Colonic mucosa (tissue), 4 donors: ENCODE measurements at regions not wholly inside any gene's neighbourhood (a gene's known extent, or its start where the extent isn't known, plus 50 kb on each side); places are given as distances from the start of the nearest gene placed in this dataset.
"Not testable (repeated sequence)": the region's sequence is repeated elsewhere in the genome, so short reads cannot be mapped to it uniquely, and the experiment has no call there.

Source experiments
- DNase-seq: peaks from one replicate; pipeline ENCODE4 v3.0.0-alpha.2; 2020
- H3K27ac ChIP-seq: fragments of 200-600 bp; one replicate; pipeline ENCODE4 v1.8.0; 2021
- H3K27me3 ChIP-seq: fragments of 200-600 bp; one replicate; pipeline ENCODE4 v1.8.0; 2021
- H3K36me3 ChIP-seq: fragments of 200-600 bp; one replicate; pipeline ENCODE4 v1.8.0; 2021
- H3K4me1 ChIP-seq: fragments of 200-600 bp; one replicate; pipeline ENCODE4 v1.8.0; 2021; ENCODE audit warnings: mild to moderate bottlenecking
- H3K4me3 ChIP-seq: fragments of 200-600 bp; one replicate; pipeline ENCODE4 v1.8.0; 2021
- H3K9ac ChIP-seq, 2 donors: one replicate each; pipeline ENCODE4 v1.7.0; 2013; ENCODE audit warnings: control low read depth in 2 of 2, low read depth in 2 of 2, low read length in 2 of 2
- H3K9me3 ChIP-seq: fragments of 200-600 bp; one replicate; pipeline ENCODE4 v1.8.0; 2021
- CTCF ChIP-seq: fragments of 200-600 bp; IDR thresholded peaks from one replicate; pipeline ENCODE4 v1.8.0; 2022; ENCODE audit warnings: antibody characterized with exemption, mild to moderate bottlenecking
- intact Hi-C: fragments of 100-400 bp; cut with DNase I; formaldehyde crosslinking; loops from one replicate; pipeline ENCODE4 v1.14.1; 2022
- donor health status: healthy.
- donor health status: DM: no; HTN: no; CAD: no.
- donor health status: DM: no; HTN: no; CAD: no.

GRCh38 chr2:8505311-8505920, 176.4 kb upstream of the ID2 start:
- no peak overlapping the region for H3K4me3 ChIP-seq
- no peak overlapping the region for H3K9ac ChIP-seq
- no peaks in the 10 kb centered on the region for H3K9me3 ChIP-seq
- TF ChIP-seq CTCF = no peak
- intact Hi-C loops = no loop called here
- DNase-seq = no peak
- no peaks in the 10 kb centered on the region for H3K36me3 ChIP-seq
- H3K27ac ChIP-seq = no peak overlapping the region
- no peaks in the 10 kb centered on the region for H3K4me1 ChIP-seq
- H3K27me3 ChIP-seq = no peaks in the 10 kb centered on the region

- TF ChIP-seq CTCF = no peak
- no peaks in the 10 kb centered on the region for H3K27me3 ChIP-seq
- no peak overlapping the region for H3K27ac ChIP-seq
- intact Hi-C loops = no loop called here
- H3K4me3 ChIP-seq = no peak overlapping the region
- H3K4me1 ChIP-seq = no peaks in the 10 kb centered on the region
- H3K9me3 ChIP-seq = no peaks in the 10 kb centered on the region
- no peak for DNase-seq
- no peak overlapping the region for H3K9ac ChIP-seq
- no peaks in the 10 kb centered on the region for H3K36me3 ChIP-seq
Measured at GRCh38 chr2:8506746-8507145, 175.1 kb upstream of the ID2 start.

- Histone ChIP-seq H3K4me1 (no peaks in the 10 kb centered on the region), H3K36me3 (no peaks in the 10 kb centered on the region), H3K27ac (no peak overlapping the region), H3K4me3 (no peak overlapping the region), H3K27me3 (no peaks in the 10 kb centered on the region), H3K9ac (no peak overlapping the region), H3K9me3 (no peaks in the 10 kb centered on the region)
- no peak for DNase-seq
- intact Hi-C loops = no loop called here
- no peak for TF ChIP-seq CTCF
Measured at GRCh38 chr2:8508766-8509165, 173.1 kb upstream of the ID2 start.

- no peak for DNase-seq
- Histone ChIP-seq H3K27me3 (no peaks in the 10 kb centered on the region), H3K9ac (no peak overlapping the region), H3K36me3 (no peaks in the 10 kb centered on the region), H3K4me1 (no peaks in the 10 kb centered on the region), H3K27ac (no peak overlapping the region), H3K9me3 (no peaks in the 10 kb centered on the region), H3K4me3 (no peak overlapping the region)
- intact Hi-C loops = no loop called here
- no peak for TF ChIP-seq CTCF
Measured at GRCh38 chr2:8509621-8510020, 172.2 kb upstream of the ID2 start.

- H3K27ac ChIP-seq, H3K27me3 ChIP-seq, H3K4me3 ChIP-seq, intact Hi-C loops, H3K4me1 ChIP-seq, H3K9ac ChIP-seq, H3K36me3 ChIP-seq, DNase-seq, H3K9me3 ChIP-seq: not testable (repeated sequence)
Measured at GRCh38 chr2:8510055-8510454, 171.8 kb upstream of the ID2 start.

- no peak for TF ChIP-seq CTCF
- no peak overlapping the region for H3K4me3 ChIP-seq
- H3K27me3 ChIP-seq = no peaks in the 10 kb centered on the region
- no peaks in the 10 kb centered on the region for H3K4me1 ChIP-seq
- no peak for DNase-seq
- H3K9ac ChIP-seq = no peak overlapping the region
- H3K27ac ChIP-seq = no peak overlapping the region
- intact Hi-C loops = no loop called here
- no peaks in the 10 kb centered on the region for H3K36me3 ChIP-seq
- no peaks in the 10 kb centered on the region for H3K9me3 ChIP-seq
Measured at GRCh38 chr2:8510519-8510918, 171.3 kb upstream of the ID2 start.
